ENCODE measurements at regions not wholly inside any gene's neighbourhood (a gene's known extent, or its start where the extent isn't known, plus 50 kb on each side); places are given as distances from the start of the nearest gene placed in this dataset.

- TF ChIP-seq, protein P1, sequence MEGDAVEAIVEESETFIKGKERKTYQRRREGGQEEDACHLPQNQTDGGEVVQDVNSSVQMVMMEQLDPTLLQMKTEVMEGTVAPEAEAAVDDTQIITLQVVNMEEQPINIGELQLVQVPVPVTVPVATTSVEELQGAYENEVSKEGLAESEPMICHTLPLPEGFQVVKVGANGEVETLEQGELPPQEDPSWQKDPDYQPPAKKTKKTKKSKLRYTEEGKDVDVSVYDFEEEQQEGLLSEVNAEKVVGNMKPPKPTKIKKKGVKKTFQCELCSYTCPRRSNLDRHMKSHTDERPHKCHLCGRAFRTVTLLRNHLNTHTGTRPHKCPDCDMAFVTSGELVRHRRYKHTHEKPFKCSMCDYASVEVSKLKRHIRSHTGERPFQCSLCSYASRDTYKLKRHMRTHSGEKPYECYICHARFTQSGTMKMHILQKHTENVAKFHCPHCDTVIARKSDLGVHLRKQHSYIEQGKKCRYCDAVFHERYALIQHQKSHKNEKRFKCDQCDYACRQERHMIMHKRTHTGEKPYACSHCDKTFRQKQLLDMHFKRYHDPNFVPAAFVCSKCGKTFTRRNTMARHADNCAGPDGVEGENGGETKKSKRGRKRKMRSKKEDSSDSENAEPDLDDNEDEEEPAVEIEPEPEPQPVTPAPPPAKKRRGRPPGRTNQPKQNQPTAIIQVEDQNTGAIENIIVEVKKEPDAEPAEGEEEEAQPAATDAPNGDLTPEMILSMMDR (conservative IDR thresholded peaks at IDR 0.05 in 1 of 2, IDR thresholded peaks at IDR 0.05 in 1 of 2; ENCODE audit: extremely low read depth in 1 of 2, insufficient read depth in 1 of 2, low read depth in 1 of 2, low read length in 2 of 2): no peak
- no peak for TF ChIP-seq EZH2 (IDR thresholded peaks at IDR 0.05; ENCODE audit: borderline replicate concordance, low read length)
Measured at GRCh38 chr3:98691897-98692296, 71.2 kb upstream of the ST3GAL6 start.

All from mammary epithelial cell (primary cell).